ENCODE measurements at regions not wholly inside any gene's neighbourhood (a gene's known extent, or its start where the extent isn't known, plus 50 kb on each side); places are given as distances from the start of the nearest gene placed in this dataset.

DNA sequence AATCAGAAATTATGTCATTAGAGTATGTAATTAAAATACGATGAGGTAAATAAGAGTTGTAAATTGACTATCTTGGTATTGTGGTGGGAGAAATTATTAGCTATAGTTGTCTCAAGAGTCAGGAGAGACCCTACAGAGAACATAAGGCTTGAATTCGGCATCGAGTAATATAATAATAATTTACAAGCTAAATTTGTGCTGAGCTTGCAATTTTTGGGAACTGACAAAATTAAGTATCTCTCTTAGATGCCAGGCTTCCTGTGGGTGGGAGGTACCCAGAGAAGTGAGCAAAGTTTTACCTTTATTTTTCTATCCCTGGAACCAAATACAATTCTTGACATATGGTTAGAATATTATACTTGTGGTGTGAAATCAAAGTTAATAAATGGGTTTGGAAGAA is 1637.0 kb downstream of the EFNB2 start:
- no peak for DNase-seq

DNA sequence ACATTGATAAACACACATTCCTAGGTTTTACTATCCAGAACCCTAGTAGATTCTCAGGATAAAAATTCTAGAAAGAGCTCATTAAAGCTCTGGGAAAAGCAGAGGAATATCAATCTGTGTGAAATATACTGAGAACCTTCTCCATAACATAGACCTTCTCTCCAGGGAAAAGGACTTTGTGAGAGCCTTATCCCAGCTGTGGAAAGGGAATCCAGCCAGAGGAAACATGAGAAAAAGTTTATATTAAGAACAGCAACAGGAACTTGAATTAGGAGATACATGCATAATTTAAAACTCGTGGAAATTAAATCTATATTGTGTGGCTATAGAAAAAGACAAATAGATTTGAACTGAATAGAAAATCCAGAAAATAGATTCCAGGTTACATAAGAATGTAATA is 1639.9 kb downstream of the EFNB2 start:
- no peak for DNase-seq

DNA sequence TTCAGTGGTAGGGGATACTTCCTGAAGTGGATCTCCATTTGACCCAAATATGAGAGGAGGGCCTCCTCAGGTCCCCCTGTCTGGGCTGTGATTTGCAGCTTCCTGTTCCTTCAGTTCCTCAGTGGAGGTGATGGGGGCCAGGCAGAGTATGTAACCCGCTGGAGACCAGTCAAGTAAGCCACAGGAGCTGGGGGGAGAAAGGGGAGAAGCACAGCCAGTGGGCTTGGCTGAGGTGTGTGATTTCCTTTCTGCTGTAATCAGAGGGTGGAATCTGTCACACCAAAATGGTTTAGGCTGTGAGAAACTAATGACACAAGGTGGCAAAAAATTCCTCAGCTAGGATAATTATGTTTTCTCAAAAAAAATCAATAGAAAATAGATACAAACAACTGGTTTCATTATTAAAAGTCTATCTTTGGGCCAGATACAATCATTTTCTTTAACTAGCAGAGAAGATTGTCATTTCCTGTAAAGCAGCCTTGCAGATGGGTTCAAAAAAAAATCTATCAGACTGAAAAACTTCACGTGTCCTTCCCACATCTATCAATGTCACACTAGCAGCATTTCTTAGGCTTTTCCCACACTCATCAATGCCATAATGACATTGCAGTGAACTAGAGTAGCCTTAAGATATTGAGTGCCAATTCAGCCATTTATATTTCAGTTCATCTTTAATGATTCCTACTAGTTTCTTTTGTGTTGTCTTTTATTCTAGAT is 1660.3 kb downstream of the EFNB2 start:
- no peak for DNase-seq

DNA sequence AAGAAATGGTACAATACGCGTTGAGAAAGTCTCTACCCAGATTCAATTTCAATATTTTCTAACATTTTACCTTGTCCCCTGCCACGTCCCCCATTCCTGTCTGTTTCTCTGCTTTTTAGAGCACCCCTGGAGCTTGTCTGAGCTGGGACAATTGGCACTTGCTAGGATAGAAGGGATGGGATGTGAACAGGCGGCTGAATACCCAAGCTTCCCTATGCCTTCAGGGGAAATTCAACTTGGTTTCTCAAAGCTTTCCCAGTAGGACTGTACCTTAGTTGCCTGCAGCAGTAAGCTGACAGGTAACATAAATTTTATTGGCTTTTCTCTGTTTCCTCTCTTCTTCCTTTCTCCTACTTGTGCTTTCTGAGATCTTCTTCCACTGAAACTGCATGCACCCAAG is 1663.3 kb downstream of the EFNB2 start:
- no peak for DNase-seq

DNA sequence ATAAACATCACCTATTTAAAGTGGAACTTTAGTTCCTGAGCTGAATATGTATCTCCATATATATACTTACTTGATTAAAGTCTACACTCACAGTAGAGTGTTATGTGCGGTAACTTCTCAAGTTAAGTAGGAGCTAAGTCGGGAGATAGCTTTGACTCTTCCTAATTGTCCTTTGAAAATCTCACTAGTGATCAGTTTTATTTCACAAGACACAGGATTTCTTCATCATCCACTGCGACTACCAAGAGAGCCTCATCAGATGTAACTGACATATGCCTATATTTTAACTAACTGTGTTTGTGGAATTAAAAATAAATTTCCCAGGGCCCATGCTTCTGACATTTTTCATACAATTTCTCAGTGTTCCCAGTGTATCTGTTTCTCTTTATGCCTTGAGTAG is 1664.0 kb downstream of the EFNB2 start:
- no peak for DNase-seq

DNA sequence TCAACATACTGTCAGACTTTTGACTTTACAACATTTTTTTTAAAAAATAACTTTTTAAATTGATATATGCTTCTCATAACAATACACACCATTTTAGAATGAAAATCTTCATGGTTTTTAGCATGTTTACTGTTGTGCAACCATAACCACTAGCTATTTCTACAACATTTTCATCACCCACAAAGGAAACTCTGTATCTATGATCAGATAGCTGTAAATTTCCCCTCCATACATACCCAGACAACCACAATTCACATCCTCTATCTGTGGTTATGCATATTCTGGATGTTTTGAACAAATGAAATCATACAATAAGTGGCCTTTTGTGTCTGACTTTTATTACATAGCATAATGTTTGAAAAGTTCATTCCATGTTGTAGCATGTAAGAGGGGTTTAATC is 1666.0 kb downstream of the EFNB2 start:
- peak in 1 of 5 donors; percentile 2 for DNase-seq

DNA sequence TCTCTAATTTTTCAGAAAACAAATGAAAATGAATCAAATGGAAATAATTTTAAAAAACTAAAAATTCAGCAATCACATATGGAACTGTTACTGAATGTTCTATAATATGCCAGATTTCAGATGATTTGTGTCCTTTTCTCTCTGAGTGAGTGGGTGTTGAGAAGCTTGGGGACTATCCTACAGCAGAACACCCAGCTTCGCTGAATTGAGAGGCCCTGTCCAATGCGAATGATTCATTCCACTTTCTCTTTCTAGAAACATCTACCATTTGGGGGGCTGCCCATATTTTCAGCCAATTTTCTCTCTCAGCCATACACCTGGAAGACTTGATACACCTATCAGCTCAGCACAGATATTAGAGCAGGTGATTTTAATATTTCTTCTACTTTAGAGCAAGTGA is 1666.7 kb downstream of the EFNB2 start:
- no peak for DNase-seq

DNA sequence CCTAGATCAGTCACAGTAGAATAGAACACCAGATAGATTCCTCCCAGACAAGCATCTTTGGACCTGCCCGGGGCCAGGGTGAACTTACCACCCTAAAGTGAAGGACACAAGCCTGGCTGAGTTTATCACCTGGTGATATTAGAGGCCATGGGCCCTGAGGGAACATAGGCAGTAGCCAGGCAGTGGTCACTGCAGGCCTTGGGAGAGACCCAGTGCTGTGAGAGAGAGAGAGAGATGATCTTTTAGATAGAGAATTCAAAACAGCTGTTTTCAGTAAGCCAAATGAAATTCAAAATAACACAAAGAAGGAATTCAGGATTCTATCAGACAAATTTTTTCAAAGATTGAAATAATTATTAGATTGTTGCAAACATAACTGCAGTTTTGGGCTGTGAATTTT is 1679.9 kb downstream of the EFNB2 start:
- DNase-seq: no peak

DNA sequence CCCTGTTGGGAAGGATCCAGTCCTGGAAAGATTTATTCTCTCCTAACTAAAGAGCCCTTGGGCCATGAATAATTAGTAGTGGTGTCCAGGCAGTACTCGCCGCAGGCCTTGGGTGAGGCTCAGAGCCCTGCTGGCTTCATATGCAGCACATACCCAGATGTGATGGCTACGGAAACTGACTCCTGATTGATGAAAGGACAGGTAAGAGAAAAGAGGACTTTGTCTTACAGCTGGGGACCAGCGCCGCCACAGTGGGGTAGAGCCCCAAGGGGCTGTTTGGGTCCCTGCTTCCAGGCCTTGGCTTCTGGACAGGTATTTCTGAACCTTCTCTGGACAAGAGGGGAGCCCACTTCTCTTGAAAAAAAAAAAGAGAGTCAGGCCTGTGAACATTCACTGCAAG is 1680.8 kb downstream of the EFNB2 start:
- DNase-seq: no peak

DNA sequence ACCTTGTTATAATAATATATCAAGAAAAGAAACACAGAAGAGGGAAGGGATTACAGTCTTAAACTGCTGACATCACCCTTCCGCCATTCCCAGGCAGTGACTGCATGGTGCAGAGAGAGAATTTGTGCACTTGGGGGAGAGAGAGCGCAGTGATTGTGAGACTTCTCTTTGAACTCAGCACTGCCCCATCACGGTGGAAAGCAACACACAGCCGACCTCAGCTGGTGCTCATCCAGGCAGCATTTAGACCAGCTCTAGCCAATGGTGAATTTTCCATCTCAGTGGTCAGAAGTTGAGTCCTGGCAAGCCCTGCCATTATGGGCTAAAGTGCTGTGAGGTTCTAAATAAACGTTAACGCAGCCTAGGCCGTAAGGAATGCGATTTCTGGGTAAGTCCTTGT is 1681.5 kb downstream of the EFNB2 start:
- DNase-seq: no peak

DNA sequence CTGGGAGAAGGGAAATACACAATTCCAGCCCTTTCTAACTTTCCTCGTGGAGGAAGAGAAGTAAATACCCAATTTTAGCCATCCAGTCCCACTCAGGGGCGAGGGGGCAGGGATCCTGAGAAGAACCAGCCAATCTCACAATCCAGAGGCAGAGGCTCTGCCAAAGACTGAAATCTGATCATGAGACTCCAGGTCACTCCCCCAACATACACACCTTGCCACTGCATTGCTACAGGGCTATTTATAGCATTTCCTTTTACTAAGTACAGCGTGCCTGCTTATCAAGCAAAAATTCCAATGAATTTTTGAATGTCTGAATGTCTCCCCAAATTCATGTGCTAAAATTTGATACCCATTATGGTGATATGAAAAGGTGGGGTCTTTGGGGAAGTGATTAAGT is 1687.5 kb downstream of the EFNB2 start:
- DNase-seq: no peak

DNA sequence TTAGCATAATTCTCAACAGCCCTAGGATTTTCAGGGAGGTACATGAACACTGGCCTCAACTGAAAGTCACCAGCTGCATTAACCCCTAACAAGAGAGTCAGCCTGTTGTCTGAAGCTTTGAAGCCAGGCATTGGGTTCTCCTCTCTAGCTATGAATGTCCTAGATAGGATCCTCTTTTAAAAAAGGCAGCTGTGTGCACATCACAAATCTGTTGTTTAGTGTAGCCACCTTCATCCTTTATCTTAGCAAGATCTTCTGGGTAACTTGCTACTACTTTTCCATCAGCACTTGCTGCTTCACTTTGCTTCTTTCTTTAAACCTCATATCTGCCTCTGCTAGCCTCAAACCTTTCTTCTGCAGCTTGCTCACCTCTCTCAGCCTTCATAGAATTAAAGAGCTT is 1692.1 kb downstream of the EFNB2 start:
- DNase-seq: no peak

DNA sequence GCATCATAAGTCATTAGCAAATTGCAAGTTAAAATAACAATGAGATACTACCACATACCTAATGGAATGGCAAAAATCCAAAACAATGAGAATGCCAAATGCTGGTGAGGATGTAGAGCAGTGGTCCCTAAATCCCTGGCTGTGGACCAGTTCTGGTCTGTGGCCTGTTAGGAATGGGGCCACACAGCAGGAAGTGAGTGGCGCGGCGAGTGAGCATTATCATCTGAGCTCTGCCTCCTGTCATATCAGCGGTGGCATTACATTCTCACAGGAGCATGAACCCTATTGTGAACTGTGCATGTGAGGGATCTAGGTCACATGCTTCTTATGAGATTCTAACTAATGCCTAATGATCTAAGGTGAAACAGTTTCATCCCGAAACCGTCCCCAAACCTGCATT is 1694.4 kb downstream of the EFNB2 start:
- DNase-seq: no peak

DNA sequence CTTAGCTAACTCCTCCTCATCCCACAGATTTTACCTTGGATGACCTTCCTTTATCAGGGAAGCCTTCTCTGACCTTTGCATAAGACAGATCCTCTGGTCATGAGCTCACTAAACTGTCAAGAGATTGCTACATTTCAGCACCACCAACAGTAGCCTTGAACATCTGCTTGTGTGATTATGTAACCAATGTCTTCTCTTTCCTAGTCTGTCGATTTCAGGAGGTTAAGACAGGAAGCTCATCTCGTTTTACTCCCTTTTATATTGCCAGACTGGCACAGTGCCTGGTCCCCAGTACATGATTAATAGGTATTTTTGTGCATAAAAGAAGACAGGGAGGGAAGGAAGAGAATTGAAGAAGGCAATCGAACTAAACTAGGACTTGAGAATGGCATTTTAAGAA is 1697.7 kb downstream of the EFNB2 start:
- DNase-seq: no peak

DNA sequence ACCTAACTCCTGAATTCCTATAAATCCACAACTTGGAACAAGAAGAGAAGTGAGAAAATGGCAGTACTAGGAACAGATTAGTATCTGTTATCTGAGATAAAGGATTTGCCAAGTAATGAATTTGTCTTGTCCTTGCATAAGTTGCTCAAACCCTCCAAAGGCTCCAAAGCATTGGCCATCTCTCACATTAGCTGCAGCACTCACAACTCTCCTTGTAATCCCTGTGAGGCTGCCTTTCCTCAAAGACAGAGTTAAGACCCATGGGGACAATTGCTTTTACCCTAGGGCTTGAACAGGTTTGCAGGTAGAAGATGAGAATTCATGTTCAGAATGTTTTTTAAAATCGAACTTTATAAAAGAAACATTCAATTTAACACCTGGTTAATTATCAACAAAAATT is 1702.2 kb downstream of the EFNB2 start:
- no peak for DNase-seq

DNA sequence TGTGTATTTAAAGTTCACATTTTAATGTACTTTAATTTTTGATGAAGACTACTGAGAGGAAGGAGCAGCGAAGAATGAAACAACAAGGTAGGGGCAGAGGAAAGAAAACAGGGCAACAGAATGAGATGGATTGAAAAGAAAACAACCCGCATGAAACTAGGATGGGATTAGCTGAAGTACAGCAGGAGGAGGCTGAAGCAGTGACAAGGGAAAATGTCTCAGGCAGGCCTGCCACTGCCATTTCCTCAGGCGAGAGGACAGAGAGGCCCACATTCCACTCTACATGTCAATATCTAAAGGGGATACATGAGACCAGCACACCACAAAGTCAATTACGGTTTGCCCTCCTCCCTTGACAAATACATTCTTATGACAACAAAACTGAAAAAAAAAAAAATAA is 1703.2 kb downstream of the EFNB2 start:
- DNase-seq: no peak

DNA sequence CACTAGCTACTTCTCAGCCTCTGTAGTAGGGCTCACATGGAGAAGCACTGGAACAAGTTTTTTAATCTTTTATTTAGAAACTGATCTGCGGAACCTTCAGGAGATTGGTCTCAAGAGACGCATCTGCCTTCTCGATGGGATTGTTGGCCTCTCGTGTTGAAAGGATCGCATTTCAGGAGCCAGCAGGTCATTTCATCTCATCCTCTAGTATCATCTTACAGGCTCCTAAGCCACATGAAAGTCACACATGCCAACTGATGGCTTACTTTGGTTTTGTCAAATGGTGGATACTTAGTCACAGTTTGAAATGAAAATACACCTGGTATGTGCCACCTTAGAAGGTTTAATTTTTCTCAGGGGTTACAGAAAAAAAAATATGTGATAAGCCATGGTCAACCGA is 1703.6 kb downstream of the EFNB2 start:
- DNase-seq: no peak

DNA sequence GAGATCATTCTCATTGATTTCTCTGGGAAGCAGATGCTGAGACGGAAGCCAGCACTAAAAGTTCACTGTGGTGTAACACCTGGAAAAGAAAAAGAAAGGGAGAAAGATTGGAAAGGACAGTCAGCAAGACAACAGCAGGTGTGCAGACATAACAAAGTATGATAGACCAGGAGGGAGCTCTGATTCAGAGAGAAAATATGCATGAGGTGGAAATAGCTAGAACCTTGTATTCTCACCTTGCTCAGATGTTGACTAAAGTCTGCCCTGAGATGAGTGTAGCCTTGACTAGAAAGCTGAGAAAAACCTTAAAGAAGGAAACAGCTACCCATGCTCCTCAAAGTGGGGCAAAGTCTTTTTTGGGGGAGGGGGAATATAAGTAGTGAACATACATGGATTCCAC is 1711.8 kb downstream of the EFNB2 start:
- no peak for DNase-seq

DNA sequence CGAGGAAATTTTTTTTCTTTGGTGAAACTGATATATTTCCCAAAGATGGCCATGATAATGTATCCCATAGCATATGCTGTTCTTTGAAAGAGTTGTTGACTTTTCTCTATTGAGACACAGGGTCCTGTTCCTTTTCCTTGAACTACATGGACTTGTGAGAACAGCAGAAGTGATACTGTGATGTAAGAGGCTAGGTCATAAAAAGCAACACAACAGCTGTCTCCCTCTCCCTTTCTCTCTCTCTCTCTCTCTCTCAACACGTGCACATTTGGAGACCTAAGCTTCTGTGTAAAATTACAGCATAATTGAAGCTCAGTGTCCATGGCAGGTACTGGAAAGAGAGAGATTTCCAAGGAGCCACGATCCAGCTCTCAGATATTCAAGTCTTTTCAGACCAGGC is 1712.4 kb downstream of the EFNB2 start:
- DNase-seq: no peak

DNA sequence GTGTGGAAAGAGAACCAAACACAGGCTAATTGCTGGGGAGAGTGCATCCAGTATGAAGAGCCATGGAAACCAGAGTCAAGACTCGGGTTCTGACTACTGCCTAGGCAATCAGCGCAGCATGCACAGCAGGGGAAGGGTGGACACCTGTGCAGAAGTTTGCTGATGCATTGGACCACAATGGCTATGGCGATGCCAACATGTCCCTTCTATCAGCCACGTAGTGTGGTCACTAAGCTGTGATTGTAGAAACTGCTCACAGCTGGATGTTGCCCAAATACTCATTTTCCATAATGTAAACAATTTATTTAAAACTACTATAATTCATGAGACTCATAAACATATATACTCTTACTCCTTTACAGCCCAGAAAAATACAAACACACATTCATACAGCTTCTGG is 1718.2 kb downstream of the EFNB2 start:
- no peak for DNase-seq

DNA sequence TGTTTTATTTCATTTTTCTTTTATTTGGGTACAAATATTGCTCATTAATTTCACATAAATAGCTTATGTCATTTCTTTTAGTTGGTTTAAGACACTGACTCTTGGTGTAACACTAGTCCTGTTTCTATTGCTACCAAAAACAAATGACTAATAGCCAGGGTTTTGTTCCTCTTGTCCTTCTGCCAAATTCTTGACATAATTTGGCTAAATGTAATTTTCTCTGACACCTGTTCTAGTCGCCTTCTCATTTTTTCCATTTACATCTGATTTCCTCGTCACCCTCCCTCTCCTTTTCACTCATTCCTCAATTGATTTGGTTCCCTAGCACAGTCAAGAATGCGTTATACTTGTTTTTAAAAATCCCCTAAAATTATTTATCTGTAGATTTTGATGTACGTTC is 1718.7 kb downstream of the EFNB2 start:
- DNase-seq: no peak

DNA sequence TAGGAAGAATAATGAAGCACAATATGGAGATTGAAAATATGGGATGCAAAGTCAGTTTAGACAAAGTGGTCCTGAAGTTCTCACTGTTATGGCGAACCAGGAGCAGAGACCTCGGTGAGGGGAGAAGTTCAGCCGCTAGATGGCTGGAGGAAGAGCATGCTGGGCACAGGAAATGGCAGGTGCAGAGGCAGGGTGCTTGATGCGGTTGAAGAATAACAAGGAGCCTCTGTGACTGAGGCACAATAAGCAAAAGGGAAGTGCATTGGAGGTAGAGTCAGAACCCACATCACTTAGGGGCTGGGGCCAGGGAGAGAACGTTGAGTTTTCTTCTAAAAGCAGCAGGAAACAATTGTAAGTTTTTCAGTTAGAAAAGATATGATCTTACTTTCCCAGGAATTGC is 1725.2 kb downstream of the EFNB2 start:
- no peak for DNase-seq

DNA sequence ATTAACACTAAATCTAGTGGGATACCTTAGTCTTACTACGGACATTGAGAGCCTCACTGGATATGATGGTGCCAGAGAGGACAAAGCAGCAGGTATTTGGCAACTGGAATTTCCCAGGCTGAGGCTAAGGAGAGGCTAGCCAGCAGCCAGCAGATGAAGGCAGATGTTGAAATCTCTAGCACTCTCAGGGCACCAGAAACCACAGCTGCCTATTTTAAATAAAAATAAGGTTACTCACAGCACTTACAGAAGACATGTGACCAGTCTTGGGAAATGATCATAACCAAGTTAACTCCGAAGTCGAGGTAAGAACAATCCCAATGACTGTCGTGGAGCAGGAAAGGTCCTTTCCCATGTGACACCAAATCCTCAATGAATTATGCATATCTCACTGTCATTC is 1726.0 kb downstream of the EFNB2 start:
- no peak for DNase-seq

DNA sequence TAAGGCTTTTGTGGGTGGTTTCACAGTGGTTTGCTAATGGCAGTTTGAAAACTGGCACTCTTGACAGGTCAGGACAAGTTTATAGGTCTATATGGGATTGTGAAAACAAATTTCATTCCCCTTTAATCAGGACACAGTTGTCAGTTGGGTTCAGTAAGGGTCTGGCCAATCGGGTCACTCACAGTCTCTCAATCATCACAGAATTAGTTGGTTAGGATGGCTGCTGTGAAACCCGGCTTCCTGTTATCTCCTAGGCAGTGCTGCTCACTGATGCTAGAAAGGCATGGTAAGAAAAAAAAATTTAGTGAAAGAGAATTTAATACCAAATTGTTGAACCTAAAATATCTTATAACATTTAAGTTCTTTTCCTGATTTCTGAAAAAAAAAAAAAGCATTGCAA is 1730.1 kb downstream of the EFNB2 start:
- no peak for DNase-seq

DNA sequence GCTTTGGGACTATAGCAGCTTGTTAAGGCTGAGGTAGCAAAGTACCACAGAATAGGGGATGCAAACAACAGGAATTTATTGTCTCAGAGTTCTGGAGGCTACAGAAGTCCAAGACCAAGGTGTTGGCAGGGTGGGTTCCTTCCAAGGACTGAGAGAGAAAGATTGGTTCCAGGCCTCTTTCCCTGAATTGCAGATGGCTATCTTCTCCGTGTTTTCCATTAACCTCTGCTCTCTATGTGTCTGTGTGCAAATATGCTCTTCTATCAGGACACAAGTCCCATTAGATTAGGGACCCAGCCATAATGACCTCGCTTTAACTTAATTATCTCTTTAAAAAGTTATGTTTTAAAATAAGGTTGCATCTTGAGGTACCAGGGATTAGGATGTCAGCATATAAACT is 1732.9 kb upstream of the SLC10A2 start:
- no peak for DNase-seq

DNA sequence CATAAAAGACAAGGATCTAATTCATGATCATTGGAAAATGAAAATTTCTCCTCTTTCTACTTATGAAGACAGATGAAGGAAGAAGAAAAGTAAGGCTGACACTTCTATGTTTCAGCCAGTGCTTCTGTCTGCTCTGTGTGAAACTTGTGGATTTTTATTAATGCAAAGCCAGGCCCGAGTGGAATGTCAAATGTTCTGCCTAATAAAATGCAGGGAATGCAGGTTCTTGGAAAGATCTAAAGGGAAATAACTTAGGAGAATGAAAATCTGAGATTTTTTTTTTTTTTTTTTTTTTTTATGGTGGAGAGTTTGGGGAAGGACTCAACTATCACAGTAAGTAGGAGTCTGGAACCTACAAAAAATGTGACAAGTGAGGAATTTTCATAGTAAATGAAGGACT is 1732.3 kb upstream of the SLC10A2 start:
- no peak for DNase-seq
